HG02870 (cell line): ENCODE measurements at regions not wholly inside any gene's neighbourhood (a gene's known extent, or its start where the extent isn't known, plus 50 kb on each side); places are given as distances from the start of the nearest gene placed in this dataset.
A peak's percentile ranks its signal among the peaks of the same experiment; 100 is the strongest.
"Not testable (repeated sequence)": the region's sequence is repeated elsewhere in the genome, so short reads cannot be mapped to it uniquely, and the experiment has no call there.

Experiments
- ATAC-seq: cut with Tn5 transposase; IDR thresholded peaks from one replicate; pipeline ENCODE4 v1.9.1; 2021; ENCODE audit warnings: mild to moderate bottlenecking, moderate library complexity; ENCODE audit not compliant: unreplicated experiment

- ATAC-seq, result no peak
These were observed 597.9 kb upstream of the TBL1XR1 start for GRCh38 chr3:177795216-177795615.

DNA sequence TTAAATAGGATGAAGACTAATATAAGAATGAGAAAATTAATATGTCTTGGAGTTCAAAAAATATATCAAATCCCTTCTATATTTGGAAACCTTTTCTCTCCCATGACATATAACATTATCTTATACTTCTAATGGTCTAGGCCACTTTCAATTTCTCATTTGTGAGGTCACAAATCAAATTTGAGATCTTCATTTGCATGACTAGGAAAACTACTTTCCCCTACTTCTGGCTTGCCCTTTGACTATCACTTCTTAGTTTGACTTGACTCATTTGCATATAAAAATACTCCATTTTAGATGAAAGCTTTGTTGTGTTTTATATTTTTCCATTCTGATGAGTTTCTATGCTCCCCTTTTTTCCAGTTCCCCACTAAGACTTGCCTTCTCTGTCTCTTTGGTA, 598.6 kb upstream of the TBL1XR1 start:
- ATAC-seq, result no peak

DNA sequence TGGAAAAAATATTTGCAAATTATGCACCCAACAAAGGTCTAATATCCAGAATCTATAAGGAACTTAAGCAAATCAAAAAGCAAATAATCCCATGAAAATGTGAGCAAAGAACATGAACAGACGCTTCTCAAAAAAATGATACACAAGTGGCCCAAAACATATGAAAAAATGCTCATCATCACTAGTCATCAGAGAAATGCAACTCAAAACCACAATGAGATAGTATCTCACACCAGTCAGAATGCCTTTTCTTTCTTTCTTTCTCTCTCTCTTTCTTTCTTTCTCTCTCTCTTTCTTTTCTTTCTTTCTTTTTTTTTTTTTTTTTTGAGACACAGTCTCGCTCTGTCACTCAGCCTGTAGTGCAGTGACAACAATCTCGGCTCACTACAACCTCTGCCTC, 602.9 kb upstream of the TBL1XR1 start:
- not testable (repeated sequence) for ATAC-seq

GRCh38 chr3:177800561-177800960, 603.3 kb upstream of the TBL1XR1 start:
- ATAC-seq, result no peak

DNA sequence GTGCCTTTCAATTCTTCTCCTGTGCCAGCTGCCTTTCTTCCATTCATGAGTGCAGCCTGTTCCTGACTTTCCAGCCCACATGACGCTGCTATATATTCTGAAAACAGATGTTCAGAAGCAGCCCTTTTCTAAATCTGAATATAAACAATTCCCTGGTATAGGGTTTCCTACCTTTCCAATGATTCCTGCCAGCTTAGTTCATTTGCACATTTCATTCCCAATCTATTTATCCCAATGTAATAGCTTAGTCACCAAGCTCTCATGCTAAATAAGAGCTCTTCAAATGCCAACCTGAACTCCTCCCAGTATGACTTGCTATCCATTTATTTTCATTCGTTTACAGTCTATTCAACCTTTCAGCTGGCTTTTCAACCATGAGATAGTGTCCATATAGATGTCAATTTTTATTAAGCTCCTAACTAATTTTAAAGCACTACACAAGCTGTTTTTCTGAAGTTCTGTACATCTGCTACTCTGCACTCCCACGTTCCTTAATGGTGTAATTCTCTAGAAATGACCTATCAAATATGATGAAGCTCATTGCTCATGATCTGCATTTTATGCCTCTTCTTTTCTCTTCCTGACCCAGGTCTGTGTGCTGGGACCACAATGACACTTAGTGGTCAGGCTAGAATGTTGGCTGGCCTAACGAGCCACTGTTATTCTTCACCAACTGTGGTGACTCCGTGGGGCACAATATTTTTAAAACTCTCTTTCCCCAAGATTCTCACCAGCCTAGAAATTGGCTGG, 605.0 kb upstream of the TBL1XR1 start:
- ATAC-seq, result no peak

DNA sequence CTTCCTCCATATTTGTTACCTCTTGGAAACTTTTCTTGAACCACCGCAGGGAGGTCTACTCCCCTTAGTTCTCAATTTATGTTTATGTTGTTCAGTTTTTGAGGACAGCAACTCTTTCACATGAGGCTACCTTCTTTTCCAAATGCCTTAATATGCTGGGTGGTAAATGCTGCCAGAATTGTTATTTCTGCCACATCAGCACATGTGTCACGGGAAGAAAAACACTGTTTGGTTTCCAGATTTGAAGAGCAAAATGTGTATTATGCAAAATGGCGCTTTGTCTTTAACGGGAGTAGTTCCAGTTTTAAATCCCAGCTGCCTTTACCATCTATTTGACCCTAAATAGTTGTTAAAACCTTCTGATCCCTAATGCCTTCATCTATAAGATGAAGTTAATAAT, 606.2 kb upstream of the TBL1XR1 start:
- no peak for ATAC-seq

GRCh38 chr3:177804032-177804431, 606.8 kb upstream of the TBL1XR1 start:
- ATAC-seq, result no peak

DNA sequence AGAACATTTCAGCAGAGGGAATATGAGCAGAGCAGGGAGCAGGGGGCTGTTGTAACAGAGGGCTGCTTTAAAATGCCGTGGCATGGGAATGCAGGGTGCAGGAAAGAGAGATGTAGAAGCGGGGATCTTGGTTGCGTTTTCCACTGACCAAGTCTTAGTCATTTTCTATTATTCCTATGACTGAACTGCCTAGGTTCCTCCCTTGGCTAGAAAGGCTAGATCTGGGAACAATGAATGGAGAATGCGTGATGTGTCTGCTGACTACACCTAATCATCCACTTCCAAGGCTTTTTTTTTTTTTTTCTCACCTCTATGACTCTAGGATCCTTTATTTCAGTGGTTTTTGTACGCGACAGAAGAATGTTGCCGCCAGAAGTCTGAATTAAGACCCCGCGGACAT, 607.4 kb upstream of the TBL1XR1 start:
- ATAC-seq, result no peak

GRCh38 chr3:177807150-177807875, 610.0 kb upstream of the TBL1XR1 start:
- ATAC-seq, result no peak

DNA sequence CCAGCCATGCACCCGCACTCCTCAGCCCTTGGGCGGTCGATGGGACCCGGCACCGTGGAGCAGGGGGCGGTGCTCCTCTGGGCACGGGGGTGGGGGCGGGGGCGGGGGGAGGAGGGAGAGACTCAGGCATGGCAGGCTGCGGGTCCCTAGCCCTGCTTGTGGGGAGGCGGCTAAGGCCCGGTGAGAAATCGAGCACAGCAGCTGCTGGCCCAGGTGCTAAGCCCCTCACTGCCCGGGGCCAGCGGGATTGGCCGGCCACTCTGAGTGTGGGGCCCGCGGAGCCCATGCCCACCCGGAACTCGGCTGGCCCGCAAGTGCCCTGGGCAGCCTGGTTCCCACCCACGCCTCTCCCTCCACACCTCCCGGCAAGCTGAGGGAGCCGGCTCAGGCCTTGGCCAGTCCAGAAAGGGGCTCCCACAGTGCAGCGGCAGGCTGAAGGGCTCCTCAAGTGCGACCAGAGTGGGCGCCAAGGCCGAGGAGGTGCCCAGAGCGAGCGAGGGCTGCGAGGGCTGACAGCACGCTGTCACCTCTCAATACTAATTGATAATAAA, 611.7 kb upstream of the TBL1XR1 start:
- ATAC-seq, result not testable (repeated sequence)

DNA sequence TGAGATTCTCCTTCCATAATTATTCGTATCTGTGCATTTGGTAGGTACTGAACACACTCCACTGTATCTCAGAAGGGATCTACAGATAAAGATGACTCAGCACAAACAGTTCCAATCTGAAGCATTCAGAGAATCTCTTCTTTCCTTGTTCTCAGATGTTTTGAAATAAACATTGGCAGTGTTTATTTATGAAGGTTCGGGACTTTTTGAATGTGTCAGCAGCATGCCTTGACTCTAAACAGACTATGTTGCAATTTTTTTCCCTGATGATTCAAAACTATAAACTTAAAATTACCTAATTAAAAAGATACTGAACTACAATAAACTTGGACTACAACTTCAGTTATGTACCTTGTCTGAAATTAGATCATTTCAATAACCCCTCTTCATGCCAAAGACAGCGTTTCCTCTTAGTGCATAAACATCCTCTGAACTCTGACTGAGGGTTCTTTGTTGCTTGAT, 612.9 kb upstream of the TBL1XR1 start:
- ATAC-seq, result no peak

DNA sequence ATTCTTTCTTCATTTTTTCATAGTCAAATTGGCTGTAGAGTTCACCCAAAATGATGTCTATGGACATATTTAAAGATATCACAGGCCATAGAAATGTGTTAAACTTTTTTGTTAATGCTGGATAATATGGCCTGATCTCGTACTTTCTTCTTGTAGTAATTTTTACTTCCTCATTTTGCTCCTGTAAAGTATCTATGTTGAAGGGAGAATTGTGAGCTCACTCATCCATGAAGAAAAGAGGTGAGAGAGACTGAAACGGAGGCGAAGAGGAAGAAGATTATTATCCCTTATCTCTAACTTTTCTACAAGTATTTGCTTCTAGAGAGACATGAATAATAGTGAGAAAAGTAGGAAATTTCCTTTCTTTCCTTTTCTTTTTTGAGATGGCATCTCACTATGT, 613.8 kb upstream of the TBL1XR1 start:
- ATAC-seq, result no peak

DNA sequence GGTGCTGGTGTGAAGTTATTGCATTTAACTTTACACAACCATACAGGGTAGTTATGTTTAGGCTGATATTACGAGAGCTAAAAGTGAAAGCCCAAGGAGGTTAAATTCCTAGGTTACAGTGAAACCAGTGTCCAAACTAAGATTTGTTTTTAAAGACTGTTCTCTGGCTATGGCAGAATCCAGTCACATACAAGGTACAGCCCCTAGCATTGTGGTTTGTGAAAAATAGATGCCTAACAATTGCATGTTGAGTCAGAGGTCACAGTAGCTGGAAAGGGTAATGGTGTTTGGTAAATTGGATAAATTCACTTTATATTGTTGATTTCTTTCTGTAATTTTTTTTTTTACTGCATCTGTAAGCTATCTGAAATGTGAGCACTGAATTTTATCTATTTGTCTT, 614.6 kb upstream of the TBL1XR1 start:
- no peak for ATAC-seq

DNA sequence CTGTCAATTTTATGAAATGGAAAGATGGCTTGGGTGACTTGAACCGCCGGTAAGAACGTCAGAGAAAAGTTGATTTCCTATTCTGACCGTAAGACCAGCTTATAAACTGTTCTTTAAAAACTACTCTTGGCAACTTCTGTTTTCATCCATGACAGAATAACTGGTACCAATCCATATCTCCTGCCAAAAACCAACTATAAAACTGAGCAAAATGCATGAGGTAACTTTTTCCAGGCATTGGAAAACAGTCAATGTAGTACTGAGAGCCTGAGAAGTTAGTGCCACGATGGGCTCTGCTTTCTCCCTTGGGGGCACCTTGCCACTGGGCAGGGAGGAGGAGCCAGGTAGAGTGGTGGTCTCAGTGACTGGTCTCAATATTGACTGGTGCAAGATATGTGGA, 615.2 kb upstream of the TBL1XR1 start:
- no peak for ATAC-seq

DNA sequence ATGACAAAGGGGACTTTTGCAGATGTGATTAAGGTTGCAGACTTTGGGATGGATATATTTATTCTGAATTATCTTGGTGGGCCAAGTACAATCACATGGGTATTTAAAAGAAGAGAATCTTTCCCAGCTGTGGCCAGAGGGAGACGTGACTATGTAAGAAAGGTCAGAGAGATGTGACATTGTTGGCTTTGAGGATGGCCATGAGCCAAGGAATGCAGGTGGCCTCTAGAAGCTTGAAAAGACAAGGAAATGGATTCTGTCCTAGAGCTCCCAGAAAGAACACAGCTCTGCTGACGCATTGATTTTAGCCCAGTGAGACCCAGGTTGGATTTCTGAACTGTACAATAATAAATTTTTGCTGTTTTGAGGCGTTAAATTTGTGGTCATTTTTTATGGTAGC, 616.0 kb upstream of the TBL1XR1 start:
- ATAC-seq, result no peak

DNA sequence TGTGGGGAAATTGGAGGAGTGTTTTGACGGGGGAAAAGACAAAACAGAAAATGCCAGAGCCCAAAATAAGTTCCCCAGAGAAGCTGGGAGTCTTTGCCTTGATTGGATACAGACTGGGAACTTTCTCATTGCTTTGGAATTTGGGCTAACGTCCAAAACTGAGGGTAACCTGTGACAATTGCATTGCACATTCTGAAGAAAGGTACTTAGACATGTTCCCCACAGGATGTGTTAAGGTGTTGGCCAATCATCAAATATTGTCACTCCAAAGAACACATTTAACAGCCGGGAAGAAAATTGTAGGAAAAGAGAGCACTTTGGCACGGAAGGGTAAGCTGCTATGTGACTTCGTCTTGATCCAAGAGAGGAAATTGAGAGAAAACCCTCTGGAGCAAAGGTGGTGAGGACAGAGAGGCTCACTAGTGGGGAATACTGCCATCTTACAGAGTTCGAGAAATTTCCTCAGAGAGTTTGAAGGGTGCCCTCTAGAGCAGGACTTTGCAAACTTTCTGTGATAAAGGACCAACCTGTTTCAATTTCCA, 619.5 kb upstream of the TBL1XR1 start:
- no peak for ATAC-seq

- ATAC-seq, result no peak
These were observed 620.5 kb upstream of the TBL1XR1 start for GRCh38 chr3:177817751-177818150.

- ATAC-seq, result no peak
These were observed 621.5 kb upstream of the TBL1XR1 start for GRCh38 chr3:177818712-177819240.

DNA sequence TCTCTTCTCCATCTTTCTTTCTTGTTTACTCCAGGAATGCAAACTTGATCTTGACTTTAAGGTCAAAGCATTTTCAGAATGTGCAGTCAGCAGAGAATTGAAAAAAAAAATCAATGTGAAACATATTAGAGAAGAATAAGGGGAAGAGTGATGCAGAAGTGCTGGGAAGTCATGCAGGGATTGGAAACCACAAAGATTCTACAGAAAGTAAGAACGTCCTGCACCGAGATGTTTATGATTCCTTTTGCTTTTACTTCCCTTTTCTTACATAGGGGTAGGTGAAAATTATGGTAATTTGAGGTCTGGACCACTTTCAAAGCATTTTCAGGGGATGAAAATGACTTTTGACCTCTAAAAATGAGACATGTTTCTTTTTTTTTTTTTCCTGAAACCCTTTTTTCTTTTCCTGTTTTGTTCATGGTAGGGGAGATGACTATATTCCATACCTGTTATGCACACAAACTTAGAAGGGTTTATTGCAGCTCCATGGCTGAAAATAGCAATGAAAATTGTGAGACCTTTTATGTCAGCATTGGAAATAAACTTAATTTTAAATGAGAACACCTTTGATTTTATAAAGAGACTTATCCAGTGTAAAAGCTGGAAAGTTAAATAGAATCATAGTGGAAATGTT, 623.5 kb upstream of the TBL1XR1 start:
- peak; percentile 89 for ATAC-seq

DNA sequence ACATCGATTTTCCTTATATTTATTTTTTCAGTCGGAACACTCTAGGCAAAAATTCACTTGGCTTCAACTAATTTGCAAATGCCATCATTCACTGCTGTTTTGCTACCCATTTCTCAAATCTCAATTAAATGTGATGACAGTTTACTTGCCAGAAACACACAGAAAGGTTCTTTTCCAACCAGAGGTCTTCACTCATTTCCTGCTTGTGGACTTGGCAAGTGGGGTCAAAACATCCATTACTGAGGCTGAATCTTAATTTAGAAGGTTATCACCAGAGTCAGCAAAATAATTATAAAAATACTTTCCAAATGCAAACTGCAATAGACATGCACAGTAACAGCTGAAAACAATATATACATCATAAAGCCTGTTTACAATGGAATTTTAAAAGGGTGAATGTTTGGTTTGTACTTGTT, 625.4 kb upstream of the TBL1XR1 start:
- no peak for ATAC-seq

- ATAC-seq, result no peak
These were observed 626.5 kb upstream of the TBL1XR1 start for GRCh38 chr3:177823701-177824189.
